Kidney (tissue), 13 donors: ENCODE measurements at regions not wholly inside any gene's neighbourhood (a gene's known extent, or its start where the extent isn't known, plus 50 kb on each side); places are given as distances from the start of the nearest gene placed in this dataset.
A peak's percentile ranks its signal among the peaks of the same experiment; 100 is the strongest.

ENCODE experiments used
- DNase-seq, 5 donors: peaks; one replicate each; pipeline ENCODE4 v3.0.0-alpha.2; 2013 to 2020
- FAIRE-seq: peaks from 2 replicates; lab custom pipeline; 2012; peaks lifted over from hg19 to GRCh38; lab: Jason Lieb, UNC
- H3K27ac ChIP-seq, 2 donors: one replicate each; pipeline ENCODE4 v1.7.0; 2013; ENCODE audit warnings: low read depth in 2 of 2, low read length in 2 of 2, inconsistent platforms in 1 of 2
- H3K27me3 ChIP-seq: one replicate; pipeline ENCODE4 v1.7.1; 2013; ENCODE audit warnings: low read length, inconsistent platforms; ENCODE audit not compliant: control insufficient read depth, insufficient read depth
- H3K36me3 ChIP-seq, 3 donors: one replicate each; pipeline versions ENCODE4 v1.7.0 to v1.7.1; 2013; ENCODE audit warnings: low read length in 3 of 3, control low read depth in 1 of 3, inconsistent platforms in 1 of 3; ENCODE audit not compliant: insufficient read depth in 3 of 3, control insufficient read depth in 2 of 3
- H3K4me1 ChIP-seq, 3 donors: one replicate each; pipeline versions ENCODE4 v1.7.0 to v1.7.1; 2013; ENCODE audit warnings: low read length in 3 of 3, inconsistent platforms in 1 of 3, low read depth in 1 of 3; ENCODE audit not compliant: control insufficient read depth in 2 of 3, insufficient read depth in 2 of 3
- H3K4me3 ChIP-seq, 3 donors: one replicate each; pipeline versions ENCODE4 v1.7.0 to v1.8.1; 2013; ENCODE audit warnings: low read length in 3 of 3, control low read depth in 1 of 3, inconsistent platforms in 1 of 3
- H3K9ac ChIP-seq, 3 donors: one replicate each; pipeline versions ENCODE4 v1.7.0 to v1.7.1; 2013; ENCODE audit warnings: low read length in 3 of 3, control low read depth in 1 of 3, inconsistent platforms in 1 of 3
- H3K9me3 ChIP-seq, 3 donors: one replicate each; pipeline versions ENCODE4 v1.7.0 to v1.7.1; 2013; ENCODE audit warnings: low read length in 3 of 3, control low read depth in 1 of 3, inconsistent platforms in 1 of 3; ENCODE audit not compliant: control insufficient read depth in 2 of 3, insufficient read depth in 1 of 3
- CTCF ChIP-seq: IDR thresholded peaks from 3 replicates; pipeline ENCODE4 v1.5.1; 2012; ENCODE audit warnings: mild to moderate bottlenecking, moderate library complexity, borderline replicate concordance; ENCODE audit not compliant: insufficient read depth; ENCODE audit errors: extremely low read depth
- intact Hi-C: fragments of 100-400 bp; cut with DNase I; formaldehyde crosslinking; loops from one replicate; pipeline ENCODE4 v1.11.1; 2022
- donor health status: control.
- donor health status: control.
- donor health status: control.
- donor health status: control.
- donor health status: control.
- donor health status: DM: yes; HTN: yes; CAD: no.
- donor health status: Normal renal cell carcinoma (clear cell type).

GRCh38 chr16:66036184-66036583, 330.3 kb upstream of the CDH5 start:
- intact Hi-C loops, result no loop called here
- H3K36me3 ChIP-seq, result no peaks in the 10 kb centered on the region
- H3K4me1 ChIP-seq, result peaks cover 0 to 2% (median 0%) of the 10 kb centered on the region in 3 donors
- DNase-seq (peak in 2 of 5 donors; percentile 8 to 27), FAIRE-seq (no peak)
- H3K27ac ChIP-seq, result no peak overlapping the region
- H3K27me3 ChIP-seq, result no peaks in the 10 kb centered on the region
- H3K9me3 ChIP-seq, result no peaks in the 10 kb centered on the region
- H3K9ac ChIP-seq, result no peak overlapping the region
- H3K4me3 ChIP-seq, result no peak overlapping the region
- TF ChIP-seq CTCF, result no peak

GRCh38 chr16:66035096-66035495, 331.4 kb upstream of the CDH5 start:
- H3K27me3 ChIP-seq, result no peaks in the 10 kb centered on the region
- DNase-seq, result peak in 1 of 5 donors; percentile 5
- no peak for TF ChIP-seq CTCF

GRCh38 chr16:66032841-66033240, 333.6 kb upstream of the CDH5 start:
- DNase-seq (no peak), FAIRE-seq (no peak)
- Histone ChIP-seq H3K27ac (no peak overlapping the region), H3K4me1 (peaks cover 0 to 3% (median 2%) of the 10 kb centered on the region in 3 donors), H3K4me3 (no peak overlapping the region), H3K9ac (no peak overlapping the region), H3K9me3 (no peaks in the 10 kb centered on the region), H3K36me3 (no peaks in the 10 kb centered on the region), H3K27me3 (no peaks in the 10 kb centered on the region)
- intact Hi-C loops, result no loop called here
- no peak for TF ChIP-seq CTCF

More at GRCh38 chr16:66035096-66035495, 331.4 kb upstream of the CDH5 start:
- no peaks in the 10 kb centered on the region for H3K36me3 ChIP-seq
- no peak overlapping the region for H3K4me3 ChIP-seq
- no peak overlapping the region for H3K9ac ChIP-seq
- H3K4me1 ChIP-seq, result peaks cover 0 to 2% (median 0%) of the 10 kb centered on the region in 3 donors
- H3K27ac ChIP-seq, result no peak overlapping the region
- no peak for FAIRE-seq
- intact Hi-C loops, result no loop called here
- no peaks in the 10 kb centered on the region for H3K9me3 ChIP-seq

GRCh38 chr16:66030036-66030435, 336.5 kb upstream of the CDH5 start:
- H3K27ac ChIP-seq, result no peak overlapping the region
- H3K9ac ChIP-seq, result no peak overlapping the region
- no peak for TF ChIP-seq CTCF
- H3K9me3 ChIP-seq, result no peaks in the 10 kb centered on the region
- FAIRE-seq (no peak), DNase-seq (no peak)
- no peak overlapping the region for H3K4me3 ChIP-seq
- no peaks in the 10 kb centered on the region for H3K27me3 ChIP-seq
- H3K4me1 ChIP-seq, result peaks cover 0 to 3% (median 0%) of the 10 kb centered on the region in 3 donors
- H3K36me3 ChIP-seq, result no peaks in the 10 kb centered on the region
- intact Hi-C loops, result no loop called here
